OCI-LY7 (cell line): ENCODE measurements at regions not wholly inside any gene's neighbourhood (a gene's known extent, or its start where the extent isn't known, plus 50 kb on each side); places are given as distances from the start of the nearest gene placed in this dataset.

Source experiments
- EZH2phosphoT487 ChIP-seq: fragments of 200-600 bp; sonication (generic); IDR thresholded peaks from 2 replicates; pipeline ENCODE4 v1.6.1; 2018; ENCODE audit warnings: low read depth, borderline replicate concordance, mild to moderate bottlenecking, mixed run types, antibody characterized with exemption, low read length, moderate library complexity, mixed read lengths
- TF ChIP-seq, protein P1 (sequence below): fragments of 200-600 bp; sonication (generic); conservative IDR thresholded peaks from 2 replicates; pipeline ENCODE4 v1.5.1; 2014; ENCODE audit warnings: mild to moderate bottlenecking, antibody characterized with exemption, low read length, moderate library complexity, mixed read lengths

GRCh38 chr18:44265437-44265836 is 415.3 kb upstream of the SETBP1 start:
- TF ChIP-seq, protein P1, sequence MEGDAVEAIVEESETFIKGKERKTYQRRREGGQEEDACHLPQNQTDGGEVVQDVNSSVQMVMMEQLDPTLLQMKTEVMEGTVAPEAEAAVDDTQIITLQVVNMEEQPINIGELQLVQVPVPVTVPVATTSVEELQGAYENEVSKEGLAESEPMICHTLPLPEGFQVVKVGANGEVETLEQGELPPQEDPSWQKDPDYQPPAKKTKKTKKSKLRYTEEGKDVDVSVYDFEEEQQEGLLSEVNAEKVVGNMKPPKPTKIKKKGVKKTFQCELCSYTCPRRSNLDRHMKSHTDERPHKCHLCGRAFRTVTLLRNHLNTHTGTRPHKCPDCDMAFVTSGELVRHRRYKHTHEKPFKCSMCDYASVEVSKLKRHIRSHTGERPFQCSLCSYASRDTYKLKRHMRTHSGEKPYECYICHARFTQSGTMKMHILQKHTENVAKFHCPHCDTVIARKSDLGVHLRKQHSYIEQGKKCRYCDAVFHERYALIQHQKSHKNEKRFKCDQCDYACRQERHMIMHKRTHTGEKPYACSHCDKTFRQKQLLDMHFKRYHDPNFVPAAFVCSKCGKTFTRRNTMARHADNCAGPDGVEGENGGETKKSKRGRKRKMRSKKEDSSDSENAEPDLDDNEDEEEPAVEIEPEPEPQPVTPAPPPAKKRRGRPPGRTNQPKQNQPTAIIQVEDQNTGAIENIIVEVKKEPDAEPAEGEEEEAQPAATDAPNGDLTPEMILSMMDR = no peak
- no peak for TF ChIP-seq EZH2phosphoT487
